A549 (cell line): ENCODE measurements at regions not wholly inside any gene's neighbourhood (a gene's known extent, or its start where the extent isn't known, plus 50 kb on each side); places are given as distances from the start of the nearest gene placed in this dataset.

Source experiments
- ATAC-seq, 2 experiments: fragments of 200-7000 bp in 1 of 2; fragments of >200 bp in 1 of 2; cut with Nextera tagmentation in 1 of 2; cut with Tn5 transposase in 1 of 2; 3 replicates each; pipeline versions ENCODE4 v1.8.0 to v1.9.1; 2018 to 2020; ENCODE audit warnings: mild to moderate bottlenecking in 1 of 2, moderate library complexity in 1 of 2
- CTCF ChIA-PET: fragments of 300-600 bp; sonication (Branson Sonifier 250); formaldehyde crosslinking; extraction: SDS; loops from one replicate; lab custom pipeline; 2021; ENCODE audit warnings: antibody characterized with exemption, inconsistent platforms; lab: Yijun Ruan, JAX
- POLR2A ChIA-PET: fragments of 350-600 bp; formaldehyde crosslinking; extraction: SDS; loops from one replicate; lab custom pipeline; 2021; ENCODE audit warnings: antibody characterized with exemption, inconsistent platforms; lab: Yijun Ruan, JAX
- DNase-seq, 2 experiments: peaks; one replicate each; pipeline versions ENCODE4 v3.0.0 to v3.0.0-alpha.2; 2011 to 2016; ENCODE audit warnings: low read depth in 1 of 2, low spot score in 1 of 2
- FAIRE-seq: peaks from 2 replicates; lab custom pipeline; 2011; peaks lifted over from hg19 to GRCh38; lab: Jason Lieb, UNC
- H3K27ac ChIP-seq, 2 experiments: fragments of >200 bp; sonication (Bioruptor Twin); formaldehyde crosslinking; 3 replicates each; pipeline ENCODE4 v1.5.1; 2016 to 2017
- H3K4me1 ChIP-seq: fragments of >200 bp; sonication (Bioruptor Twin); formaldehyde crosslinking; 3 replicates; pipeline ENCODE4 v1.6.1; 2016
- H3K4me2 ChIP-seq: fragments of >200 bp; sonication (Bioruptor Twin); formaldehyde crosslinking; 3 replicates; pipeline ENCODE4 v1.6.1; 2016
- H3K4me3 ChIP-seq: fragments of >200 bp; sonication (Bioruptor Twin); formaldehyde crosslinking; 3 replicates; pipeline ENCODE4 v1.5.1; 2016
- H3K9me3 ChIP-seq: fragments of >200 bp; sonication (Bioruptor Twin); formaldehyde crosslinking; 3 replicates; pipeline ENCODE4 v1.6.1; 2016
- CHD4 ChIP-seq: fragments of 200-600 bp; sonication (generic); IDR thresholded peaks from 2 replicates; pipeline ENCODE4 v1.6.1; 2016; ENCODE audit warnings: antibody characterized with exemption, mild to moderate bottlenecking, borderline replicate concordance
- CTCF ChIP-seq: fragments of >200 bp; sonication (Bioruptor Twin); formaldehyde crosslinking; IDR thresholded peaks from 3 replicates; pipeline ENCODE4 v1.5.1; 2016
- EHF ChIP-seq: fragments of 250-450 bp; sonication (Bioruptor Pico); IDR thresholded peaks from 2 replicates; pipeline ENCODE4 v1.5.0; 2020; ENCODE audit warnings: mild to moderate bottlenecking
- ESRRA ChIP-seq: fragments of 150-350 bp; IDR thresholded peaks from 2 replicates; pipeline ENCODE4 v1.6.1; 2014; ENCODE audit warnings: mild to moderate bottlenecking, low read length, borderline replicate concordance
- HOXB5 ChIP-seq: fragments of 250-450 bp; sonication (Bioruptor Pico); IDR thresholded peaks from 2 replicates; pipeline ENCODE4 v1.5.0; 2020; ENCODE audit warnings: mild to moderate bottlenecking, moderate library complexity
- JUN ChIP-seq, 2 experiments: fragments of >200 bp; sonication (Bioruptor Twin); formaldehyde crosslinking; IDR thresholded peaks; 2 replicates in 1 of 2; 3 replicates in 1 of 2; pipeline ENCODE4 v1.6.1; 2016 to 2017
- JUNB ChIP-seq: fragments of >200 bp; sonication (Bioruptor Twin); formaldehyde crosslinking; IDR thresholded peaks from 2 replicates; pipeline ENCODE4 v1.6.1; 2016
- KDM5A ChIP-seq: fragments of 200-600 bp; sonication (generic); IDR thresholded peaks from 2 replicates; pipeline ENCODE4 v1.6.1; 2016; ENCODE audit warnings: antibody characterized with exemption, mild to moderate bottlenecking
- MAZ ChIP-seq: fragments of 150-350 bp; IDR thresholded peaks from 2 replicates; pipeline ENCODE4 v1.6.1; 2014; ENCODE audit warnings: antibody characterized with exemption, low read depth, low read length, borderline replicate concordance
- NFE2L2 ChIP-seq: fragments of 150-350 bp; conservative IDR thresholded peaks from 2 replicates; pipeline ENCODE4 v1.6.1; 2014; ENCODE audit warnings: low read length
- POLR2AphosphoS2 ChIP-seq: conservative IDR thresholded peaks from 2 replicates; pipeline ENCODE4 v1.6.1; 2012; ENCODE audit warnings: low read length, improper control_type of control experiment, inconsistent platforms
- RARB ChIP-seq: fragments of 250-450 bp; sonication (Bioruptor Pico); IDR thresholded peaks from 2 replicates; pipeline ENCODE4 v1.8.0; 2021; ENCODE audit warnings: mild to moderate bottlenecking, moderate library complexity
- RCOR1 ChIP-seq: fragments of 150-350 bp; IDR thresholded peaks from 2 replicates; pipeline ENCODE4 v1.6.1; 2014; ENCODE audit warnings: antibody characterized with exemption, low read length, low read depth
- REST ChIP-seq: fragments of 200-600 bp; sonication (generic); IDR thresholded peaks from 2 replicates; pipeline ENCODE4 v1.6.1; 2016; ENCODE audit warnings: antibody characterized with exemption, mild to moderate bottlenecking, moderate library complexity
- RNF2 ChIP-seq: fragments of 200-600 bp; sonication (generic); IDR thresholded peaks from 2 replicates; pipeline ENCODE4 v1.6.1; 2016; ENCODE audit warnings: low read depth, mild to moderate bottlenecking, antibody characterized with exemption, moderate library complexity, borderline replicate concordance
- SREBF2 ChIP-seq: fragments of 450-650 bp; IDR thresholded peaks from 2 replicates; pipeline ENCODE4 v1.6.1; 2014; ENCODE audit warnings: mild to moderate bottlenecking, moderate library complexity
- TP53 ChIP-seq: fragments of 250-450 bp; sonication (Bioruptor Pico); IDR thresholded peaks from 2 replicates; pipeline ENCODE4 v1.5.0; 2021; ENCODE audit warnings: mild to moderate bottlenecking, moderate library complexity
- USF2 ChIP-seq: fragments of 450-650 bp; IDR thresholded peaks from 2 replicates; pipeline ENCODE4 v1.6.1; 2014; ENCODE audit warnings: antibody characterized with exemption
- ZSCAN20 ChIP-seq: fragments of 250-450 bp; sonication (Bioruptor Pico); IDR thresholded peaks from 2 replicates; pipeline ENCODE4 v1.8.0; 2022; ENCODE audit warnings: mild to moderate bottlenecking, moderate library complexity
- WGBS: methylation state at CpG from one replicate; pipeline ENCODE4 v1.1.6; 2017; ENCODE audit errors: missing lambda C conversion rate; 5-methylcytosine and 5-hydroxymethylcytosine counted together
- TF ChIP-seq, protein P1 (sequence below): fragments of >200 bp; sonication (Bioruptor Twin); formaldehyde crosslinking; IDR thresholded peaks from 3 replicates; pipeline ENCODE4 v1.6.1; 2016

DNA sequence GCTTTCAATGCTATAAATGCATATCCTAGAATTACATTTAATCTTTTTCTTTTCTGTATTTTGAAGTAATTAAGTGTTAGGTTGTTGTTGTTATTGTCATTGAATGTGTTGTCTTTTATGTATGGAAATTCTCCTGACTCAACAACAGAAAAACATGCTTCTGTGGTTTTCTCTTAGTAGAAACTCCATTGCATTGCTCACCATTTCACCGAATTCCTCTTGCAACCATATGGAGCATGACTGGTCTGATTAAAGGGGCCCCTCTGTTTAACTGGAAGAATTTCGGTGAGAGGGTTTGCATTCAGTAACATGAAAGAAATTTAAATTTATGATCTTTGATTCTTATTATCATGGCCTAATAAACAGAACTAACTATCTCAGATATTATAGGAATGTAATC is 454.3 kb upstream of the JARID2 start:
- POLR2A ChIA-PET = no interaction called here
- no peak for ATAC-seq
- CTCF ChIA-PET = no interaction called here

GRCh38 chr6:14792118-14792955 is 453.5 kb upstream of the JARID2 start:
- FAIRE-seq = no peak
- Histone ChIP-seq H3K27ac (no peak overlapping the region), H3K9me3 (no peaks in the 10 kb centered on the region), H3K4me1 (no peaks in the 10 kb centered on the region), H3K4me2 (no peak overlapping the region), H3K4me3 (no peak overlapping the region)
- no peak for ATAC-seq
- no peak for DNase-seq
- ChIA-PET CTCF (no interaction called here), POLR2A (no interaction called here)
- TF ChIP-seq TP53 (CRISPR knock-in tag) (no peak), ZSCAN20 (CRISPR knock-in tag) (no peak), EHF (CRISPR knock-in tag) (no peak), RARB (CRISPR knock-in tag) (no peak), RCOR1 (no peak), JUNB (no peak), ESRRA (no peak), JUN (IDR thresholded peaks at IDR 0.05) (no peak)
- TF ChIP-seq, protein P1, sequence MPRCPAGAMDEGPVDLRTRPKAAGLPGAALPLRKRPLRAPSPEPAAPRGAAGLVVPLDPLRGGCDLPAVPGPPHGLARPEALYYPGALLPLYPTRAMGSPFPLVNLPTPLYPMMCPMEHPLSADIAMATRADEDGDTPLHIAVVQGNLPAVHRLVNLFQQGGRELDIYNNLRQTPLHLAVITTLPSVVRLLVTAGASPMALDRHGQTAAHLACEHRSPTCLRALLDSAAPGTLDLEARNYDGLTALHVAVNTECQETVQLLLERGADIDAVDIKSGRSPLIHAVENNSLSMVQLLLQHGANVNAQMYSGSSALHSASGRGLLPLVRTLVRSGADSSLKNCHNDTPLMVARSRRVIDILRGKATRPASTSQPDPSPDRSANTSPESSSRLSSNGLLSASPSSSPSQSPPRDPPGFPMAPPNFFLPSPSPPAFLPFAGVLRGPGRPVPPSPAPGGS = no peak
- WGBS = 85% methylated on average over 6 of the region's 6 CpGs

More for the DNA sequence above, 454.3 kb upstream of the JARID2 start:
- no peak overlapping the region for H3K4me2 ChIP-seq
- DNase-seq (no peak), FAIRE-seq (no peak)
- no peak for TF ChIP-seq SREBF2
- TF ChIP-seq HOXB5 (CRISPR knock-in tag) = no peak
- TF ChIP-seq CHD4 = no peak
- TF ChIP-seq REST = no peak
- TF ChIP-seq JUNB = no peak
- no peak for TF ChIP-seq MAZ
- TF ChIP-seq NFE2L2 = no peak
- no peak for TF ChIP-seq CTCF
- no peak for TF ChIP-seq EHF (CRISPR knock-in tag)
- no peak for TF ChIP-seq ZSCAN20 (CRISPR knock-in tag)
- no peak for TF ChIP-seq USF2
- TF ChIP-seq KDM5A = no peak
- no peak for TF ChIP-seq RNF2
- no peak for TF ChIP-seq POLR2AphosphoS2
- TF ChIP-seq, all 56 proteins: peak for 0
- no peaks in the 10 kb centered on the region for H3K9me3 ChIP-seq
- WGBS = 66% methylated on average over 2 of the region's 2 CpGs
- no peaks in the 10 kb centered on the region for H3K4me1 ChIP-seq
- H3K27ac ChIP-seq = no peak overlapping the region
- no peak overlapping the region for H3K4me3 ChIP-seq
